Head of caudate nucleus (tissue), 42 donors: ENCODE measurements at regions not wholly inside any gene's neighbourhood (a gene's known extent, or its start where the extent isn't known, plus 50 kb on each side); places are given as distances from the start of the nearest gene placed in this dataset.
A peak's percentile ranks its signal among the peaks of the same experiment; 100 is the strongest.
"Not testable (repeated sequence)": the region's sequence is repeated elsewhere in the genome, so short reads cannot be mapped to it uniquely, and the experiment has no call there.

Experiments used
- DNase-seq, 42 donors: peaks; one replicate each; pipeline versions ENCODE4 v3.0.0 to v3.0.0-alpha.2; 2020 to 2021; ENCODE audit warnings: mixed read lengths in 7 of 42
- intact Hi-C: fragments of 100-400 bp; cut with DNase I; formaldehyde crosslinking; loops from one replicate; pipeline ENCODE4 v1.15.0; 2022

- no peak for DNase-seq
- intact Hi-C loops, result no loop called here
Observed at GRCh38 chr6:159533016-159533415, 160.0 kb downstream of the SOD2 start.

GRCh38 chr6:159532155-159532554, 160.9 kb downstream of the SOD2 start:
- no peak for DNase-seq
- intact Hi-C loops, result no loop called here

- DNase-seq, result peak in 3 of 42 donors; percentile 15 to 18 (median 18)
- intact Hi-C loops, result no loop called here
Observed at GRCh38 chr6:159529934-159530333, 163.1 kb downstream of the SOD2 start.

GRCh38 chr6:159527351-159527750, 165.7 kb downstream of the SOD2 start:
- intact Hi-C loops, result no loop called here
- no peak for DNase-seq

- intact Hi-C loops, result no loop called here
- DNase-seq, result no peak
Observed at GRCh38 chr6:159525445-159526025, 167.5 kb downstream of the SOD2 start.

GRCh38 chr6:159522877-159523547, 170.0 kb downstream of the SOD2 start:
- DNase-seq, result no peak
- intact Hi-C loops, result no loop called here

GRCh38 chr6:159521962-159522361, 171.1 kb downstream of the SOD2 start:
- no peak for DNase-seq

GRCh38 chr6:159520002-159520401, 173.0 kb downstream of the SOD2 start:
- intact Hi-C loops, result no loop called here
- no peak for DNase-seq

More at GRCh38 chr6:159521962-159522361, 171.1 kb downstream of the SOD2 start:
- intact Hi-C loops, result no loop called here

GRCh38 chr6:159515811-159516210, 177.2 kb downstream of the SOD2 start:
- DNase-seq, intact Hi-C loops: not testable (repeated sequence)

GRCh38 chr6:159513914-159514313, 179.1 kb downstream of the SOD2 start:
- intact Hi-C loops, result no loop called here
- DNase-seq, result no peak

- no peak for DNase-seq
- intact Hi-C loops, result no loop called here
Observed at GRCh38 chr6:159513074-159513720, 179.8 kb downstream of the SOD2 start.

GRCh38 chr6:159512571-159512970, 180.5 kb downstream of the SOD2 start:
- DNase-seq, result no peak

GRCh38 chr6:159512104-159512503, 180.9 kb downstream of the SOD2 start:
- DNase-seq, result no peak
- intact Hi-C loops, result no loop called here

More at GRCh38 chr6:159512571-159512970, 180.5 kb downstream of the SOD2 start:
- intact Hi-C loops, result no loop called here

- intact Hi-C loops, result no loop called here
- DNase-seq, result no peak
Observed at GRCh38 chr6:159510141-159510540, 182.9 kb downstream of the SOD2 start.

- intact Hi-C loops, result no loop called here
Observed at GRCh38 chr6:159508931-159509330, 184.1 kb downstream of the SOD2 start.

GRCh38 chr6:159506048-159506447, 187.0 kb downstream of the SOD2 start:
- intact Hi-C loops, result no loop called here
- DNase-seq, result no peak

More at GRCh38 chr6:159508931-159509330, 184.1 kb downstream of the SOD2 start:
- no peak for DNase-seq

- DNase-seq, result peak in 22 of 42 donors; percentile 5 to 54 (median 30)
- intact Hi-C loops, result no loop called here
Observed at GRCh38 chr6:159505140-159505922, 187.7 kb downstream of the SOD2 start.

GRCh38 chr6:159501558-159501957, 191.5 kb downstream of the SOD2 start:
- DNase-seq, result no peak
- intact Hi-C loops, result no loop called here

- intact Hi-C loops, result no loop called here
- no peak for DNase-seq
Observed at GRCh38 chr6:159499034-159499433, 194.0 kb downstream of the SOD2 start.

- no peak for DNase-seq
- intact Hi-C loops, result no loop called here
Observed at GRCh38 chr6:159494586-159494972, 198.5 kb downstream of the SOD2 start.
